ENCODE measurements at regions not wholly inside any gene's neighbourhood (a gene's known extent, or its start where the extent isn't known, plus 50 kb on each side); places are given as distances from the start of the nearest gene placed in this dataset.

DNA sequence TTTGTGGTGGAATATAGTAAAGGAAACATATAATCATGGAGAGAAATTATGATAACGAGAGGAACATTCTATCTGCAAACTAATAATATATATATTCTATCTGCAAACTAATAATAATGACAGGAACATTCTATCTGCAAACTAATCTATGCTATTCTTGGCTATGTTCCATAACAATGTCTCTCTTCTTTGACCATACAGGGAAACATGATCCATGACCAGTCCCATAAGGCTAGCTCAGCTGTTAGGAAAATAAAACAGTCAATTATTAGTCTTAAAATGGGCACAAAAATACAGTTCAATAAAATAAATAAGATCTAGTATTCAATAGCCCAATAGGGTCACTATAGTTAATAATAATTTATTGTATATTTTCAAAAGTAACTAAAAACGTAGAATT is 707.8 kb upstream of the PCDH20 start:
- TF ChIP-seq, protein P1, sequence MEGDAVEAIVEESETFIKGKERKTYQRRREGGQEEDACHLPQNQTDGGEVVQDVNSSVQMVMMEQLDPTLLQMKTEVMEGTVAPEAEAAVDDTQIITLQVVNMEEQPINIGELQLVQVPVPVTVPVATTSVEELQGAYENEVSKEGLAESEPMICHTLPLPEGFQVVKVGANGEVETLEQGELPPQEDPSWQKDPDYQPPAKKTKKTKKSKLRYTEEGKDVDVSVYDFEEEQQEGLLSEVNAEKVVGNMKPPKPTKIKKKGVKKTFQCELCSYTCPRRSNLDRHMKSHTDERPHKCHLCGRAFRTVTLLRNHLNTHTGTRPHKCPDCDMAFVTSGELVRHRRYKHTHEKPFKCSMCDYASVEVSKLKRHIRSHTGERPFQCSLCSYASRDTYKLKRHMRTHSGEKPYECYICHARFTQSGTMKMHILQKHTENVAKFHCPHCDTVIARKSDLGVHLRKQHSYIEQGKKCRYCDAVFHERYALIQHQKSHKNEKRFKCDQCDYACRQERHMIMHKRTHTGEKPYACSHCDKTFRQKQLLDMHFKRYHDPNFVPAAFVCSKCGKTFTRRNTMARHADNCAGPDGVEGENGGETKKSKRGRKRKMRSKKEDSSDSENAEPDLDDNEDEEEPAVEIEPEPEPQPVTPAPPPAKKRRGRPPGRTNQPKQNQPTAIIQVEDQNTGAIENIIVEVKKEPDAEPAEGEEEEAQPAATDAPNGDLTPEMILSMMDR (IDR thresholded peaks at IDR 0.05), result no peak
- no peak for TF ChIP-seq POLR2A (IDR thresholded peaks at IDR 0.05; ENCODE audit: low read depth)

All from esophagus muscularis mucosa (tissue), 3 donors.